H1 (cell line): ENCODE measurements at regions not wholly inside any gene's neighbourhood (a gene's known extent, or its start where the extent isn't known, plus 50 kb on each side); places are given as distances from the start of the nearest gene placed in this dataset.

ENCODE experiments used
- CTCF ChIA-PET: fragments of 300-600 bp; sonication (Branson Sonifier 250); formaldehyde crosslinking; loops from one replicate; lab custom pipeline; 2021; ENCODE audit not compliant: partially characterized antibody; lab: Charles Lee
- POLR2A ChIA-PET: fragments of 300-600 bp; sonication (Branson Sonifier 250); formaldehyde crosslinking; loops from one replicate; lab custom pipeline; 2021; ENCODE audit warnings: inconsistent platforms; ENCODE audit not compliant: partially characterized antibody; lab: Charles Lee
- DNase-seq, 2 experiments: peaks; one replicate each; pipeline versions ENCODE4 v3.0.0 to v3.0.0-alpha.2; 2010 to 2022; ENCODE audit warnings: low spot score in 2 of 2, low read depth in 1 of 2, mixed read lengths in 1 of 2
- FAIRE-seq: peaks from 2 replicates; lab custom pipeline; 2011; peaks lifted over from hg19 to GRCh38; lab: Jason Lieb, UNC
- H2AFZ ChIP-seq: 2 replicates; pipeline ENCODE4 v1.8.1; 2012; ENCODE audit warnings: low read length, inconsistent platforms
- H2AK5ac ChIP-seq: 2 replicates; pipeline ENCODE4 v1.6.1; 2013; ENCODE audit warnings: low read depth, low read length
- H2BK120ac ChIP-seq: replicated peaks from 2 replicates; pipeline ENCODE3; 2013; ENCODE audit warnings: low read depth, low read length, inconsistent platforms
- H2BK12ac ChIP-seq: 2 replicates; pipeline ENCODE4 v1.6.1; 2013; ENCODE audit warnings: low read depth, low read length
- H2BK15ac ChIP-seq: 2 replicates; pipeline ENCODE4 v1.6.1; 2013; ENCODE audit warnings: low read length
- H2BK20ac ChIP-seq: 2 replicates; pipeline ENCODE4 v1.6.1; 2013; ENCODE audit warnings: low read length
- H2BK5ac ChIP-seq: 2 replicates; pipeline ENCODE4 v1.6.1; 2013; ENCODE audit warnings: low read depth, low read length
- H3K14ac ChIP-seq: 2 replicates; pipeline ENCODE4 v1.6.1; 2013; ENCODE audit warnings: inconsistent platforms; ENCODE audit not compliant: insufficient read length
- H3K18ac ChIP-seq: 2 replicates; pipeline ENCODE4 v1.6.1; 2013; ENCODE audit warnings: low read length; ENCODE audit errors: extremely low read depth
- H3K23ac ChIP-seq: 2 replicates; pipeline ENCODE4 v1.6.1; 2013; ENCODE audit warnings: inconsistent platforms; ENCODE audit not compliant: insufficient read length
- H3K23me2 ChIP-seq: 2 replicates; pipeline ENCODE4 v1.6.1; 2013; ENCODE audit warnings: low read depth, low read length
- H3K27ac ChIP-seq: 2 replicates; pipeline ENCODE4 v1.6.1; 2011; ENCODE audit warnings: low read depth, low read length, inconsistent platforms
- H3K27me3 ChIP-seq, 4 experiments: replicated peaks in 1 of 4; 1 replicate in 1 of 4; 2 replicates in 3 of 4; pipeline versions ENCODE4 v1.6.1 to v1.8.1; 2011 to 2013; ENCODE audit warnings: low read length in 3 of 4, mild to moderate bottlenecking in 3 of 4, inconsistent platforms in 2 of 4, mixed read lengths in 2 of 4, moderate library complexity in 1 of 4; ENCODE audit not compliant: control insufficient read depth in 3 of 4, insufficient read depth in 3 of 4; ENCODE audit errors: extremely low read depth in 1 of 4
- H3K36me3 ChIP-seq, 4 experiments: 2 replicates each; pipeline versions ENCODE4 v1.6.1 to v1.8.1; 2011 to 2013; ENCODE audit warnings: mild to moderate bottlenecking in 4 of 4, low read length in 3 of 4, moderate library complexity in 2 of 4, control low read depth in 1 of 4, inconsistent platforms in 1 of 4; ENCODE audit not compliant: insufficient read depth in 4 of 4, control insufficient read depth in 2 of 4
- H3K4ac ChIP-seq: replicated peaks from 2 replicates; pipeline ENCODE3; 2013; ENCODE audit warnings: low read length, low read depth, mixed read lengths, inconsistent platforms; ENCODE audit not compliant: insufficient read length
- H3K4me1 ChIP-seq, 4 experiments: replicated peaks in 1 of 4; 1 replicate in 1 of 4; 2 replicates in 3 of 4; pipeline versions ENCODE4 v1.6.1 to v1.8.1; 2011 to 2013; ENCODE audit warnings: low read length in 3 of 4, inconsistent platforms in 2 of 4, mixed read lengths in 1 of 4; ENCODE audit not compliant: insufficient read depth in 4 of 4, control insufficient read depth in 3 of 4
- H3K4me2 ChIP-seq, 2 experiments: 2 replicates each; pipeline versions ENCODE4 v1.6.1 to v1.8.1; 2011 to 2013; ENCODE audit warnings: low read depth in 2 of 2, low read length in 2 of 2, control low read depth in 1 of 2, inconsistent platforms in 1 of 2, mild to moderate bottlenecking in 1 of 2; ENCODE audit not compliant: insufficient read depth in 1 of 2
- H3K4me3 ChIP-seq, 4 experiments: fragments of 200-600, 300-600 bp in 1 of 4; sonication (generic), shearing (Covaris generic), sonication (Bioruptor Twin) in 1 of 4; 2 replicates each; pipeline versions ENCODE4 v1.5.1 to v1.8.1; 2011 to 2016; ENCODE audit warnings: low read length in 4 of 4, low read depth in 3 of 4, control low read depth in 2 of 4, inconsistent platforms in 2 of 4, mild to moderate bottlenecking in 2 of 4, mixed read lengths in 1 of 4, moderate library complexity in 1 of 4; ENCODE audit not compliant: insufficient read depth in 2 of 4; ENCODE audit errors: extremely low read depth in 1 of 4
- H3K56ac ChIP-seq: replicated peaks from 2 replicates; pipeline ENCODE3; 2013; ENCODE audit warnings: low read depth, mild to moderate bottlenecking, mixed read lengths, low read length, inconsistent platforms; ENCODE audit not compliant: insufficient read length
- H3K79me1 ChIP-seq: 2 replicates; pipeline ENCODE4 v1.6.1; 2013; ENCODE audit warnings: low read depth, low read length, control low read depth
- H3K79me2 ChIP-seq, 2 experiments: 2 replicates each; pipeline versions ENCODE4 v1.6.1 to v1.8.1; 2012 to 2013; ENCODE audit warnings: low read length in 2 of 2, mild to moderate bottlenecking in 2 of 2, inconsistent platforms in 1 of 2; ENCODE audit not compliant: insufficient read depth in 2 of 2, control insufficient read depth in 1 of 2
- H3K9ac ChIP-seq, 4 experiments: replicated peaks in 1 of 4; 1 replicate in 1 of 4; 2 replicates in 3 of 4; pipeline versions ENCODE4 v1.6.1 to v1.8.1; 2011 to 2013; ENCODE audit warnings: low read depth in 3 of 4, low read length in 3 of 4, control low read depth in 2 of 4, mild to moderate bottlenecking in 2 of 4, moderate library complexity in 2 of 4, inconsistent platforms in 1 of 4; ENCODE audit errors: extremely low read depth in 1 of 4
- H3K9me3 ChIP-seq, 2 experiments: 2 replicates each; pipeline versions ENCODE4 v1.6.1 to v1.8.1; 2012 to 2013; ENCODE audit warnings: mild to moderate bottlenecking in 2 of 2, moderate library complexity in 2 of 2, control low read depth in 1 of 2, inconsistent platforms in 1 of 2, low read depth in 1 of 2, low read length in 1 of 2, mixed read lengths in 1 of 2; ENCODE audit not compliant: insufficient read depth in 2 of 2
- H4K20me1 ChIP-seq, 2 experiments: replicated peaks in 1 of 2; 2 replicates each; pipeline versions ENCODE3 to v1.8.1; 2011 to 2013; ENCODE audit warnings: inconsistent platforms in 2 of 2, low read length in 2 of 2, mild to moderate bottlenecking in 1 of 2; ENCODE audit not compliant: insufficient read depth in 2 of 2, control insufficient read depth in 1 of 2
- H4K5ac ChIP-seq: 2 replicates; pipeline ENCODE4 v1.6.1; 2013; ENCODE audit warnings: low read length, low read depth, mixed read lengths, inconsistent platforms; ENCODE audit not compliant: insufficient read length
- H4K8ac ChIP-seq: 2 replicates; pipeline ENCODE4 v1.8.0; 2013; ENCODE audit warnings: mild to moderate bottlenecking, moderate library complexity, low read length, inconsistent platforms; ENCODE audit not compliant: insufficient read depth; ENCODE audit errors: extremely low read depth
- H4K91ac ChIP-seq: replicated peaks from 2 replicates; pipeline ENCODE3; 2013; ENCODE audit warnings: low read length, mixed read lengths, inconsistent platforms; ENCODE audit not compliant: insufficient read length
- BACH1 ChIP-seq: IDR thresholded peaks from 2 replicates; pipeline ENCODE4 v1.6.1; 2012; ENCODE audit warnings: low read length, improper control_type of control experiment
- EGR1 ChIP-seq: IDR thresholded peaks from 2 replicates; pipeline ENCODE4 v1.6.1; 2011; ENCODE audit warnings: low read depth, low read length, borderline replicate concordance
- MAFK ChIP-seq: IDR thresholded peaks from 2 replicates; pipeline ENCODE4 v1.6.1; 2012; ENCODE audit warnings: low read depth, mild to moderate bottlenecking, improper control_type of control experiment, low read length
- NANOG ChIP-seq: IDR thresholded peaks from 2 replicates; pipeline ENCODE4 v1.6.1; 2011; ENCODE audit warnings: low read length, low read depth, mild to moderate bottlenecking, inconsistent platforms; ENCODE audit not compliant: insufficient read depth, poor library complexity, severe bottlenecking
- RXRA ChIP-seq: IDR thresholded peaks from 2 replicates; pipeline ENCODE4 v1.6.1; 2011; ENCODE audit warnings: low read depth, mild to moderate bottlenecking, low read length, moderate library complexity; ENCODE audit not compliant: insufficient read depth
- SP2 ChIP-seq: IDR thresholded peaks from 2 replicates; pipeline ENCODE4 v1.6.1; 2012; ENCODE audit warnings: mild to moderate bottlenecking, low read length, inconsistent platforms
- SRF ChIP-seq: IDR thresholded peaks from 2 replicates; pipeline ENCODE4 v1.6.1; 2011; ENCODE audit warnings: mild to moderate bottlenecking, low read depth, low read length, moderate library complexity
- WGBS, 2 experiments: shearing (Covaris generic) in 1 of 2; methylation state at CpG; one replicate each; pipeline versions ENCODE4 v1.1.6 to v1.1.7; 2013 to 2015; ENCODE audit warnings: low lambda C conversion rate in 2 of 2, mixed read lengths in 2 of 2, inconsistent platforms in 1 of 2, low coverage in 1 of 2, missing lambda C conversion rate in 1 of 2; ENCODE audit not compliant: insufficient replicate concordance in 2 of 2, insufficient coverage in 1 of 2, insufficient read length in 1 of 2; ENCODE audit errors: extremely low coverage in 1 of 2, missing lambda C conversion rate in 1 of 2; 5-methylcytosine and 5-hydroxymethylcytosine counted together
- TF ChIP-seq, protein P1 (sequence below): IDR thresholded peaks from 2 replicates; pipeline ENCODE4 v1.6.1; 2011; ENCODE audit warnings: low read depth, mild to moderate bottlenecking, low read length; ENCODE audit not compliant: insufficient read depth

GRCh38 chr6:74534465-74535211 lies 671.2 kb downstream of the COL12A1 start:
- TF ChIP-seq, protein P1, sequence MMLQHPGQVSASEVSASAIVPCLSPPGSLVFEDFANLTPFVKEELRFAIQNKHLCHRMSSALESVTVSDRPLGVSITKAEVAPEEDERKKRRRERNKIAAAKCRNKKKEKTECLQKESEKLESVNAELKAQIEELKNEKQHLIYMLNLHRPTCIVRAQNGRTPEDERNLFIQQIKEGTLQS: no peak
- TF ChIP-seq EGR1 (no peak), RXRA (no peak), SP2 (no peak), MAFK (no peak), NANOG (no peak), BACH1 (no peak), SRF (no peak)
- no peak overlapping the region for H2AK5ac ChIP-seq
- no peak overlapping the region for H4K8ac ChIP-seq
- H3K36me3 ChIP-seq: no peaks in the 10 kb centered on the region
- no peak overlapping the region for H2BK20ac ChIP-seq
- H2BK120ac ChIP-seq: no peak overlapping the region
- no peak overlapping the region for H4K91ac ChIP-seq
- no peak for FAIRE-seq
- no peaks in the 10 kb centered on the region for H3K23me2 ChIP-seq
- H3K18ac ChIP-seq: no peak overlapping the region
- H3K14ac ChIP-seq: no peak overlapping the region
- H3K23ac ChIP-seq: no peak overlapping the region
- no peak for DNase-seq
- no peak overlapping the region for H2BK12ac ChIP-seq
- no peaks in the 10 kb centered on the region for H3K79me1 ChIP-seq
- H4K5ac ChIP-seq: no peak overlapping the region
- no peak overlapping the region for H2BK5ac ChIP-seq
- WGBS, 2 experiments: 94% methylated on average over 2 of the region's 2 CpGs; no CpG with 5 or more reads in 1 of the 2 experiments
- no peak overlapping the region for H2BK15ac ChIP-seq
- no peaks in the 10 kb centered on the region for H4K20me1 ChIP-seq
- H3K79me2 ChIP-seq: no peaks in the 10 kb centered on the region
- no peak overlapping the region for H3K27ac ChIP-seq
- ChIA-PET CTCF (interaction anchor here (0.6 kb wide), 1 partner anchor 677 kb away, joined by 3 read pairs; no protein-coding TSS in a partner anchor), POLR2A (no interaction called here)
- no peak overlapping the region for H3K56ac ChIP-seq
- no peaks in the 10 kb centered on the region for H3K4me1 ChIP-seq
- H3K4me3 ChIP-seq: no peak overlapping the region
- 0 out of 4 replicates have a peak, but pooled peaks cover 0 to 3% of the 10 kb centered on the region in 2 experiments for H3K9me3 ChIP-seq
- no peak overlapping the region for H3K9ac ChIP-seq
- no peak overlapping the region for H3K4ac ChIP-seq
- no peaks in the 10 kb centered on the region for H3K27me3 ChIP-seq
- H3K4me2 ChIP-seq: no peak overlapping the region
- H2AFZ ChIP-seq: no peak overlapping the region
